ENCODE measurements at regions not wholly inside any gene's neighbourhood (a gene's known extent, or its start where the extent isn't known, plus 50 kb on each side); places are given as distances from the start of the nearest gene placed in this dataset.

DNA sequence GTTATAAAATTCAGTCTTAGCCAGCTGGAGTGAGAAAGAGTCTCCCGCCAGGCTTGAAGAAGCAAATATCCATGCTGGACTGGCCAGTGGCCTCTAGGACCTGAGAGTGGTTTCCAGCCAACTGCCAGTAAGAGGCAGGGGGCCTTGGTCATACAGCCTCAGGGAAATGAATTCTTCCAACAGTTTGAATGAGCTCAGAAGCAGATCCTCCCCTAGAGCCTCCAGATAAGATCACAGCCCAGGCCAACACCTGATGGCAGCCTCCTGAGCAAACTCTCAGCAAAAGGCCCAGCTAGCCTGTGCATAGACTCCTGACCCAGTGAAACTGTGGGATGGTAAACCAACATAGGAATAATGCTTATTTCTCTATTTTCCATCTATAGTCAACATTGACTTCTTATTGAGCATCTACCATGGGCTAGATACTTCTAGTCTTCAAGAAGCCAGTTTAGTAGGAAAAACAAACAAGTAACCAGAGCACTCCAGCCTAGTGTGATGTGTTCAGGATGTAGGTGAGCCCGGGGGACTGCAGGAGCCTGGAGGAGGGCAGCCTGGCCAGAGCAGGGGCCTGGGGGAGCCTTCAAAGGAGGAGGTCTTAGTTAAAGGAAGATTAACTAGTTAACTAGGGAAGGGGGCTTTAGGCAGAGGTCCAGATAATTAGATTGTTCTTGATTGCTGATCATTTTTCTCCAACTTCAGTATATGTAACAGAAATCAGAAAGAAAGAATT, 115.4 kb upstream of the ADO start:
- TF ChIP-seq EP300 (IDR thresholded peaks at IDR 0.05), result no peak
- TF ChIP-seq, protein P1, sequence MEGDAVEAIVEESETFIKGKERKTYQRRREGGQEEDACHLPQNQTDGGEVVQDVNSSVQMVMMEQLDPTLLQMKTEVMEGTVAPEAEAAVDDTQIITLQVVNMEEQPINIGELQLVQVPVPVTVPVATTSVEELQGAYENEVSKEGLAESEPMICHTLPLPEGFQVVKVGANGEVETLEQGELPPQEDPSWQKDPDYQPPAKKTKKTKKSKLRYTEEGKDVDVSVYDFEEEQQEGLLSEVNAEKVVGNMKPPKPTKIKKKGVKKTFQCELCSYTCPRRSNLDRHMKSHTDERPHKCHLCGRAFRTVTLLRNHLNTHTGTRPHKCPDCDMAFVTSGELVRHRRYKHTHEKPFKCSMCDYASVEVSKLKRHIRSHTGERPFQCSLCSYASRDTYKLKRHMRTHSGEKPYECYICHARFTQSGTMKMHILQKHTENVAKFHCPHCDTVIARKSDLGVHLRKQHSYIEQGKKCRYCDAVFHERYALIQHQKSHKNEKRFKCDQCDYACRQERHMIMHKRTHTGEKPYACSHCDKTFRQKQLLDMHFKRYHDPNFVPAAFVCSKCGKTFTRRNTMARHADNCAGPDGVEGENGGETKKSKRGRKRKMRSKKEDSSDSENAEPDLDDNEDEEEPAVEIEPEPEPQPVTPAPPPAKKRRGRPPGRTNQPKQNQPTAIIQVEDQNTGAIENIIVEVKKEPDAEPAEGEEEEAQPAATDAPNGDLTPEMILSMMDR (IDR thresholded peaks at IDR 0.05), result no peak
- no peak for TF ChIP-seq POLR2A (IDR thresholded peaks at IDR 0.05)
- Histone ChIP-seq H3K4me1 (peaks cover 0 to 20% (median 6%) of the 10 kb centered on the region in 4 donors), H3K4me3 (no peak overlapping the region), H3K27ac (no peak overlapping the region), H3K27me3 (no peaks in the 10 kb centered on the region), H3K36me3 (no peaks in the 10 kb centered on the region), H3K9me3 (peaks cover 0 to 8% (median 0%) of the 10 kb centered on the region in 4 donors)
- WGBS, 2 donors, result 65 to 75% methylated on average over 2 of the region's 2 CpGs
- DNase-seq (ENCODE audit: low spot score in 2 of 2), result no peak

DNA sequence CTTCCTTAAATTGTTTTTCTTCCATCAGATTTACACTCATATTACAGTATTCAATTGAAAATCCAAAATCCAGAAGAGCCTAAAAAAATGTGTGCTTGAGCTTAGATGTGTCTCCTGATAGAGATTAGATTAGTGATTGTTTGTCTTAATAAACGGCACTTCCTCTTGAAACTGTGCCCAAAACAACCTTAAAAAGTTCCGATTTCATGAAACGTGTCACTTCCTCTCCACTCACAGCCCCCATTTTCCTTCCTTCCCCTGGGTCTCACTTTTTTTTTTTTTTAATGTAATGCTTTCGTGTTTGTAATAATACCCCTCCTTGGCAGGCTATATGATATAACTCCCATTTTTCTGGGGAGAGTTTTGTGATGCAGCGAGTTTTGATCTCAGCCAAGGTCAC, 114.8 kb upstream of the ADO start:
- 35 to 40% methylated on average over 5 of the region's 5 CpGs for WGBS, 2 donors
- no peak for TF ChIP-seq POLR2A (IDR thresholded peaks at IDR 0.05)
- no peak for DNase-seq (ENCODE audit: low spot score in 2 of 2)
- Histone ChIP-seq H3K9me3 (peaks cover 0 to 8% (median 0%) of the 10 kb centered on the region in 4 donors), H3K27me3 (no peaks in the 10 kb centered on the region), H3K36me3 (no peaks in the 10 kb centered on the region), H3K27ac (no peak overlapping the region), H3K4me1 (peaks cover 0 to 20% (median 6%) of the 10 kb centered on the region in 4 donors), H3K4me3 (no peak overlapping the region)

DNA sequence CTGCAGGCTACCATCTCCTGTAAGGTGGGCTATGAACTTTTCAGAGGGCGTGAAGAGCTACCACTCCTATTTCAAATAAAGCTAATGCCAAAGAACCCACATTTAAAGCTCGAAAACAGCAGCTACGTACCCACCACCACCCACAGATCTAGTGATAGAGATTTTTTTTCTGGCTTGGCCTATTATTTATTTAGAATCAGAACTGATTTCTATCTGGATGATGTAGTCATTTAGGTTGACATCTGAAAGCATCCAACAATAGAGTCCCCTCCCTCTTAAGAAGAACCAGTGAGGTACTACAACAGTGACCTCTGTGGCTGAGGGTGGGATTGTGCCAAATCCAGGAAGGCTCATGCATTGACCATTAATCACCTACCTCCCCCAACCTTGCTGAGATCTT, 113.8 kb upstream of the ADO start:
- 97 to 99% methylated on average over 3 of the region's 3 CpGs for WGBS, 2 donors
- Histone ChIP-seq H3K27ac (no peak overlapping the region), H3K4me1 (peaks cover 0 to 20% (median 6%) of the 10 kb centered on the region in 4 donors), H3K36me3 (no peaks in the 10 kb centered on the region), H3K27me3 (no peaks in the 10 kb centered on the region), H3K4me3 (no peak overlapping the region), H3K9me3 (peaks cover 0 to 8% (median 0%) of the 10 kb centered on the region in 4 donors)
- TF ChIP-seq EP300 (IDR thresholded peaks at IDR 0.05), result no peak
- TF ChIP-seq, protein P1 (IDR thresholded peaks at IDR 0.05), result no peak
- TF ChIP-seq POLR2A (IDR thresholded peaks at IDR 0.05), result no peak
- no peak for DNase-seq (ENCODE audit: low spot score in 2 of 2)

DNA sequence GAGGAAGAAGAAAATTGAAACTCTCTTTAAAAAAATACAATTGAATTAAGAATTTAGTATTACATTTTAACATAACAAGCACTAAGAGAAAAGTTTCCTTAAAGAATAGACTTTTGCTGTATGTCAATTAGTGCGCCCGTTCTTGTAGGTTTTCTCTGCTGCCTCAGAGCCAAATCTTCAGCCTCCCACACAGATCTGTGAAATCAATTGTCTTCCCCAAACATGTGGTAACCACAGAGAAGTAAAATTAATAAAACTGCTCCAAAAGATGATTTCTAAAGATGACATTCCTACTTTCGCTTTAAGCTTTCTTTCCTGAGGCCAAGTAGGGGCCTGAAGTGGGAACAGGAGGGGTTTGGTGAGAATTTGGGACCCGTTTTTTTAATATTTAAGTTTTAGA, 113.2 kb upstream of the ADO start:
- Histone ChIP-seq H3K27me3 (no peaks in the 10 kb centered on the region), H3K36me3 (no peaks in the 10 kb centered on the region), H3K4me3 (no peak overlapping the region), H3K9me3 (peaks cover 0 to 8% (median 0%) of the 10 kb centered on the region in 4 donors), H3K4me1 (peaks cover 0 to 20% (median 6%) of the 10 kb centered on the region in 4 donors), H3K27ac (no peak overlapping the region)
- no peak for DNase-seq (ENCODE audit: low spot score in 2 of 2)
- 61 to 63% methylated on average over 4 of the region's 4 CpGs for WGBS, 2 donors
- TF ChIP-seq, protein P1 (IDR thresholded peaks at IDR 0.05), result no peak
- TF ChIP-seq POLR2A (IDR thresholded peaks at IDR 0.05) (no peak), EP300 (IDR thresholded peaks at IDR 0.05) (no peak)

DNA sequence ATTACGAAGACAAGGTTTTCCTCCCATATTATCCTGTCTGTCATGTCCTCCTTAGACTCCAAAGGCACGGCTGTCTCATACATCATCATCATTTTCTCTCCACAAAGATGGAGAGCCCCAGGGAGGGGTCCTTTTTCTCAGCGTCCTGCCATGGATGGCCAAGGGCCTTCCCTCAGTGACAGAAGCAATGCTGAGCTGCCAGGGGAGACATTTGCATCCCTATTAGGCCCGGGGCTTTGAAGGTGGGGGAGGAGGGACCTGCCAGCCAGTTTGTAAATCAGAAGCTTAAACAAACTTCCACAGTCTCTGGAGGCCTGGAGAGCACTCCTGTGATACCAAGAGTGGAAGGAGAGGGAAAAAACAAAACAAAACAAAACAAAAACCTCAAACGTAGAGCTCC, 112.4 kb upstream of the ADO start:
- 55 to 66% methylated on average over 5 of the region's 5 CpGs for WGBS, 2 donors

More for the DNA sequence above, 112.4 kb upstream of the ADO start:
- Histone ChIP-seq H3K27me3 (no peaks in the 10 kb centered on the region), H3K9me3 (peaks cover 0 to 4% (median 0%) of the 10 kb centered on the region in 4 donors), H3K36me3 (no peaks in the 10 kb centered on the region), H3K27ac (no peak overlapping the region), H3K4me1 (peaks cover 0 to 20% (median 6%) of the 10 kb centered on the region in 4 donors), H3K4me3 (no peak overlapping the region)
- TF ChIP-seq EP300 (IDR thresholded peaks at IDR 0.05), result no peak
- TF ChIP-seq POLR2A (IDR thresholded peaks at IDR 0.05), result no peak
- TF ChIP-seq, protein P1 (IDR thresholded peaks at IDR 0.05), result no peak
- no peak for DNase-seq (ENCODE audit: low spot score in 2 of 2)

All from tibial nerve (tissue), 4 donors.